Activated naive CD8-positive, alpha-beta T cell treated with anti-CD3 and anti-CD28 coated beads for 36 hours (primary cell): ENCODE measurements at regions not wholly inside any gene's neighbourhood (a gene's known extent, or its start where the extent isn't known, plus 50 kb on each side); places are given as distances from the start of the nearest gene placed in this dataset.

Experiments
- DNase-seq: peaks from one replicate; pipeline ENCODE4 v3.0.0; 2021
- H3K27ac Mint-ChIP-seq: one replicate; pipeline ENCODE4 v1.8.0; 2022; ENCODE audit warnings: mild to moderate bottlenecking, moderate library complexity, mixed read lengths
- H3K27me3 Mint-ChIP-seq: one replicate; pipeline ENCODE4 v1.8.0; 2022; ENCODE audit warnings: mild to moderate bottlenecking, mixed read lengths
- H3K36me3 Mint-ChIP-seq: one replicate; pipeline ENCODE4 v1.8.0; 2021; ENCODE audit warnings: mild to moderate bottlenecking, mixed read lengths
- H3K4me1 Mint-ChIP-seq: one replicate; pipeline ENCODE4 v1.8.0; 2021; ENCODE audit warnings: mixed read lengths
- H3K4me3 Mint-ChIP-seq: one replicate; pipeline ENCODE4 v1.8.0; 2022; ENCODE audit warnings: mild to moderate bottlenecking, moderate library complexity, mixed read lengths
- H3K9me3 Mint-ChIP-seq: one replicate; pipeline ENCODE4 v1.8.0; 2022; ENCODE audit warnings: mixed read lengths

DNA sequence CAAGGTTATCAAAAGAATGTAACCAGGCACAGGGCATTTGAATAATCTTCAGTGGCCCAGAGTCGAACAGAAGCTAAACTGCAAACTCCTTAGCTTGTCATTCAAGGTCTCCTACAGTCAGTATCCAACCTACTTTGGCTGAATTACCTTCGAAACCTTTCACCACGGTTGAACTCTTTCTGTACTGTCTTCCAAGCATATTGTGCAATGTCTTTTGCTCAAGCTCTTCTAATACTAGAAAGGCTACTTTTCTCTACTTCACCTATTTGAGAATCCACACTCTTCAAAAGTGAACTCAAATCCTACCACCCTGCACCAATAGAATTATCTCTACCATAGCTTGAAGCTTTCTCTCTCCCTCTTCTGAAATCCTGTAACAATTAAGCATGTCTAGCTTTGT is 142.9 kb downstream of the NR4A2 start:
- DNase-seq, result no peak
- no peaks in the 10 kb centered on the region for H3K9me3 Mint-ChIP-seq
- H3K36me3 Mint-ChIP-seq, result no peaks in the 10 kb centered on the region
- peaks cover 5% of the 10 kb centered on the region for H3K27me3 Mint-ChIP-seq
- no peak overlapping the region for H3K4me3 Mint-ChIP-seq
- H3K27ac Mint-ChIP-seq, result no peak overlapping the region
- H3K4me1 Mint-ChIP-seq, result peaks cover 5% of the 10 kb centered on the region

DNA sequence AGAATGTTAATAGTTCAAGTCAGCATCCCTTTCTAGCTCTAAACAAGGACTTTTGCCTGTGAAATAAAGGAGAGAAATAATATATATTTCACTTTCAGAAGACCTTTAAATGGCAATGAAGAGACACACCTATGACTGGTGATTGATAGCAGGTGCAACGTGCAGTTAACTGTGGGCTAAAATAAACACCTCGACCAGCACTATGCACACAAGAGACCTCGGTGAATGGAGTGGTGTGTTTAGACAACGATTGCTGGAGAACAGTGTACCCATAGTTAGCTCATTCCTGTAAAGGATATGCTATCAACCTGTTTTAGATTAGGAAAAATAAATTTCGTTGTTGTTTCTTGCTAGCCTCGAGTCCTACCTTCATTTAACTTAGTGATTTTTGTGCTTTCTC is 143.4 kb downstream of the NR4A2 start:
- peaks cover 6% of the 10 kb centered on the region for H3K27me3 Mint-ChIP-seq
- no peaks in the 10 kb centered on the region for H3K36me3 Mint-ChIP-seq
- no peak for DNase-seq
- H3K4me3 Mint-ChIP-seq, result no peak overlapping the region
- no peaks in the 10 kb centered on the region for H3K9me3 Mint-ChIP-seq
- H3K27ac Mint-ChIP-seq, result no peak overlapping the region
- H3K4me1 Mint-ChIP-seq, result peaks cover 5% of the 10 kb centered on the region

DNA sequence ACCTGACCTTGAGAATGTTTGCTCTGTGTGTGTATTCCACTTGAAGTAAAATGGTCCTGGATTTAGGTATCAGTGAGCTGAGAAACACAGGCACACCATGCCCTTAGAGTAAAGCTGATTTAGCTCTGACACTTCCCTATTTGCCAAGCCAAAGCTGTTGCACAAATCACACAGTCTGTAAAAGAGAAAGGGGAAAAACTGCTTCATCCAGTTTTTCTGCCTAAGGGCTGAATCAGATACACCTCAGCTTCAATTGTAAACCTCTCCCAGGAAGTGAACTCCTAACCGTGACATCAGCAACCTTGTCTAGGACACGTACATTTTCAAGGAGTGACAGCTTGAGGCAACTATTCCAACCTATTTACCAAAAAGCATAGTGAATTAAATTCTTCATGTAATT is 150.4 kb downstream of the NR4A2 start:
- no peaks in the 10 kb centered on the region for H3K9me3 Mint-ChIP-seq
- DNase-seq, result no peak
- H3K27me3 Mint-ChIP-seq, result peaks cover 16% of the 10 kb centered on the region
- H3K27ac Mint-ChIP-seq, result no peak overlapping the region
- no peaks in the 10 kb centered on the region for H3K4me1 Mint-ChIP-seq
- H3K36me3 Mint-ChIP-seq, result no peaks in the 10 kb centered on the region
- no peak overlapping the region for H3K4me3 Mint-ChIP-seq

DNA sequence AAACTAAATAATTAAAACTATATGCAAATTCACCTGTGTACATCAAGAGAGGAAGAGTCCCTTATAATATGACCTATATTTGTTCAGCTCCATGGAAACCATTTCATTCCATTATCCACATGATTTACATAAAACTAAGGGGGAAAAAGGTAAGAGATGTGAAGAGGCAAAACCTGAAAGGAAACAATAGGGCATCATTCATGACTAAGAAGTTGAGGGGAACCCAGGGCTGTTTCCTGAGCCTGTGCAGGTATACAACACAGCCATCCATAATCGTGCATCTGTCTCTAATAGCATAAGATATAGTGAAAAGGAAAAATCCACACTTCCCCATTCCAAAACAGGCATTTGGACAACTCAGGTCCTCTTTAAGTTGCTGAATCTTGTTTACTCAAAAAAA is 151.3 kb downstream of the NR4A2 start:
- Mint-ChIP-seq H3K4me3 (no peak overlapping the region), H3K4me1 (no peaks in the 10 kb centered on the region), H3K27me3 (peaks cover 16% of the 10 kb centered on the region), H3K27ac (no peak overlapping the region), H3K36me3 (no peaks in the 10 kb centered on the region), H3K9me3 (no peaks in the 10 kb centered on the region)
- no peak for DNase-seq

GRCh38 chr2:156177654-156178053 is 154.9 kb downstream of the NR4A2 start:
- Mint-ChIP-seq H3K27ac (no peak overlapping the region), H3K9me3 (no peaks in the 10 kb centered on the region), H3K4me1 (no peaks in the 10 kb centered on the region), H3K36me3 (no peaks in the 10 kb centered on the region), H3K4me3 (no peak overlapping the region), H3K27me3 (no peaks in the 10 kb centered on the region)
- DNase-seq, result no peak

DNA sequence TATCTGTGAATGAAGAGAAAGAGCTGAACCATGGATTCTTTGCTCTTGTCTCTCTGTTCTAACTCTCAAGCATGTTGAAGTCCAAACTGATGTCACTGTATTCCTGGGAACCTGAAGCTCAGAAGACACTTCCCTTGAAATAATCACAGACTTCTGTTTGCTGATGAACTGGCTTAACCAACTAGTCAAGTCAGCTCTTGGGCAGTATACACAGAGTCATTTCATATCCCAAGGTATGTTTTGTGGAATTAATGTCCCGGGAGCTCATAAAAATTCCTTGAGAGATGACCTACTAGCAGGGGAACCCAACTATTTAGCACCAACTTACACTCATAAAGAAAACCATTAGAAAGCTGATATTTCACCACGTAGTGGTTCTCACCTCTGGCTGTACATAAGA is 156.6 kb downstream of the NR4A2 start:
- no peaks in the 10 kb centered on the region for H3K9me3 Mint-ChIP-seq

GRCh38 chr2:156170929-156171328 is 161.6 kb downstream of the NR4A2 start:
- H3K27ac Mint-ChIP-seq, result no peak overlapping the region
- DNase-seq, result no peak
- no peaks in the 10 kb centered on the region for H3K9me3 Mint-ChIP-seq
- no peaks in the 10 kb centered on the region for H3K4me1 Mint-ChIP-seq
- peaks cover 10% of the 10 kb centered on the region for H3K27me3 Mint-ChIP-seq
- H3K4me3 Mint-ChIP-seq, result no peak overlapping the region
- H3K36me3 Mint-ChIP-seq, result no peaks in the 10 kb centered on the region

More for the DNA sequence above, 156.6 kb downstream of the NR4A2 start:
- Mint-ChIP-seq H3K27me3 (peaks cover 6% of the 10 kb centered on the region), H3K36me3 (no peaks in the 10 kb centered on the region), H3K4me1 (no peaks in the 10 kb centered on the region), H3K27ac (no peak overlapping the region), H3K4me3 (no peak overlapping the region)
- no peak for DNase-seq

DNA sequence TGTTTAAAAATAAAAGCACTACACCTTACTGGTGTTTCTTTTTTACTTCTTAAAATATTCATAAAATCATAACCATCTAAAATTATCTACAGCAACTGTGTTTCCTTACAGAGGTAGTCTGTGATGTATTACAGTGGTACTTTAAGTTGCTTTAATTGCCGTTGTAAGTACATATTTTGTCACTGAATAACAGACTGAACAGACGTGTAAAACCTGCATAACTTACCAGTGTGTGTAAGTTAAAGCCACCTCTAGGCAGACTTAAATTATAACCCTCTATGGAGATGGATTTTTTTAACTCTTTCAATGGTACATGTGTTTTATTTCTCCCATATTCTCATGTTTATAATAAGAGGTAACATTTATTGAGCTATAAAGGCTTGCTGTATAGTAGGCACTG is 166.8 kb downstream of the NR4A2 start:
- Mint-ChIP-seq H3K4me1 (no peaks in the 10 kb centered on the region), H3K4me3 (no peak overlapping the region), H3K9me3 (no peaks in the 10 kb centered on the region), H3K27me3 (peaks cover 9% of the 10 kb centered on the region), H3K36me3 (no peaks in the 10 kb centered on the region), H3K27ac (no peak overlapping the region)
- no peak for DNase-seq

DNA sequence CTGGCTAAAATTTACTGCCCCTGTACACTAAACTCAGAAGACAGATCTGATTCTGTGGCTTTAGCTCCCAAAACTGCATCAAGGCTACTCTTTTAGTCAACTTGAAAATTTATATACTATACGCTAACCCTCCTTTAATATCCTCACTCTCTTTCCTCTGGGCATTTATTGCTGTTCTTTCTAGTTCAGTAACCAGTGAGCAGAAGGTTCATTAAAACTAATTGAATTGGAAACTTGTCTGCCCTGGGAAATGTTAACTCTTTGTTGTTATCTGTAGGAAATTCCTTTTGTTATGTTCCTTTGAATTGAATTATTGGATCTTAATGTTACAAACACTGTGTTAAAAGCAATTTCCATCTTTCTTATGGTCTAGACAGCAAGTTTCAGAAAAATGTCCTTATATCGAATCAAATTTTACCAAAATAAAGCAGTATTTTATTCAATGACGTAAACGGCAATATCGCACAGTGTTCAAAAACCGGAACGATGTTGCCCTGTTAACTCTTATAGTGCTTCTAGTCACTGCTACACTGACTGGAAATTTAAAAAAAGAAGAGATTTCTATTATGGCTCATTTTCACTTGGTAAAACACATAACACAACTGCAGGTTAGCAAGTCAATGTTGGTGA is 168.3 kb downstream of the NR4A2 start:
- no peaks in the 10 kb centered on the region for H3K36me3 Mint-ChIP-seq
- peaks cover 9% of the 10 kb centered on the region for H3K27me3 Mint-ChIP-seq
- H3K4me3 Mint-ChIP-seq, result no peak overlapping the region
- H3K27ac Mint-ChIP-seq, result no peak overlapping the region
- H3K4me1 Mint-ChIP-seq, result no peaks in the 10 kb centered on the region
- no peak for DNase-seq
- no peaks in the 10 kb centered on the region for H3K9me3 Mint-ChIP-seq

DNA sequence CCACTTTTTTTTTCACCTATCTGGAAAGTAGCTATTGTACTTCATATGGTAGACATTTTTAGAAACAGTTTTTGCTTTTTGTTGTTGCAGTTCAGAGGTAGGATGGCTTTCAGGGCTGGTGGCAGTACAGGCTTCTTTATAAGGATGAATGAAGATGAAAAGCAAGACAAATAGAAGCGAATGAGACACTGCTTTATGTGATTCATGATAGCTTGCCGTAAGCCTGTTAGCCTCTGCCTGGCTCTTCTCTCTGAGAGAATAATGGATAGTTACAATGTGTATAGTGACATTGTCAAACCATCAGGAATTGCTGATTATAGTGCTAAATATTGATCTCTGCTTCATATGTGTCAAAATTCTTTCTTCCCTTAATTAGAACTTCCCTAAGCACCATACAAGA is 173.7 kb downstream of the NR4A2 start:
- Mint-ChIP-seq H3K4me3 (no peak overlapping the region), H3K4me1 (no peaks in the 10 kb centered on the region), H3K36me3 (no peaks in the 10 kb centered on the region), H3K27me3 (peaks cover 3% of the 10 kb centered on the region), H3K27ac (no peak overlapping the region), H3K9me3 (no peaks in the 10 kb centered on the region)
- DNase-seq, result no peak

DNA sequence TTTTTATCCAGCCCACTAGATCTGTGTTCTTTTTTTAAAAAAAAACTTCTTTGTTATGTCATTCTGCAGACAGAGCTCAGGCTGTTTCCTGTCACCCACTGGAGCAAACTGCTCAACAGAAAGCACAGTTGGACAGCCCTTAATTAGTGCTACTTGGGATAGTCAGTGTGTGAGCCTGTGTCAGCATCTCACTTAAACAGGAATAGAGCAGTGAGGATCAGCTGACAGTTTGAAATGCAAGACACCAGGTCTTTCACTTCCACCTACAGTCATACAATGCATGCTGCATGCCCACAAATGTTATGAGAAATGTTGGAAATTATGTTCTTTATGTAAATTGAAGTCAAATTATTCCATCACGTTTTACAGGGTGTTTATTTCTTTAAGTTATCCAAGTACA is 174.9 kb downstream of the NR4A2 start:
- Mint-ChIP-seq H3K27me3 (peaks cover 3% of the 10 kb centered on the region), H3K4me1 (no peaks in the 10 kb centered on the region), H3K36me3 (no peaks in the 10 kb centered on the region), H3K9me3 (no peaks in the 10 kb centered on the region), H3K4me3 (no peak overlapping the region), H3K27ac (no peak overlapping the region)
- no peak for DNase-seq

DNA sequence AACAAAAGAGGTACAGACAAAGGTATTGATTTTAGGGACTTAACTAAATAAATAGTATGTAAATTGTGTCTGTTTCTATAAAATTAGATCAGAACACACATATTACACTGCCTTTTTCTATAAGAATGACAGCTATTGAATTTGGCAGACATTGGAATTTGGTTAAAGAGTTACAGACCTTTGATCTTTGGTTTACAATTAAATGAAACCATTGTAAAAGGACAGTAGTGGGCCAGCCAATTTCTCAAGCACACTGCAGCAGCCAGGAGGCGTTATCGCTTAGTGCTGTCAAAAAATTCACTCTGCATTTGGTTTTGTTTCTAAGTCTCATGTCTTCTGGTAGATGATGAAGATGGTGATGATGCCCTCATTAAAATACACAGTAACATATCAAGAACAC is 175.9 kb downstream of the NR4A2 start:
- no peak overlapping the region for H3K4me3 Mint-ChIP-seq
- no peak for DNase-seq
- H3K27ac Mint-ChIP-seq, result no peak overlapping the region
- no peaks in the 10 kb centered on the region for H3K36me3 Mint-ChIP-seq
- no peaks in the 10 kb centered on the region for H3K4me1 Mint-ChIP-seq
- peaks cover 3% of the 10 kb centered on the region for H3K27me3 Mint-ChIP-seq
- no peaks in the 10 kb centered on the region for H3K9me3 Mint-ChIP-seq

DNA sequence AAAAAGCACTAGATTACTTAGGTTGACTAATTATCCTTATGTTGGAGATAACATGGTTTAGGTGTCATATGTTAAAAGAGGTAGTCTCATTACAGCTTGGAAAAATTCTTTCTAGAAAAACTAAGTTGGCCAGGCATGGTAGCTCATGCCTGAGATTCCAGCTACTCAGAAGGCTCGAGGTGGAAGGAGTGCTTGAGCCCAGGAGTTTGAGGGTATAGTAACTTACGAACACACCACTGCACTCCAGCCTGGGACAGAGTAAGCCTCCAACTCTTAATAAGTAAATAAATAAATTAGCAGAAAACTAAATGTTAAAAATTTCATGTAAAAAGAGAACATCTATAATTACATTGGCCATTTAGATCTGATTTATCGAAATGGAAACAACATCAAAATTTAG is 177.2 kb downstream of the NR4A2 start:
- H3K4me3 Mint-ChIP-seq, result no peak overlapping the region
- DNase-seq, result no peak
- H3K27me3 Mint-ChIP-seq, result peaks cover 7% of the 10 kb centered on the region
- no peaks in the 10 kb centered on the region for H3K4me1 Mint-ChIP-seq
- no peak overlapping the region for H3K27ac Mint-ChIP-seq
- no peaks in the 10 kb centered on the region for H3K9me3 Mint-ChIP-seq
- H3K36me3 Mint-ChIP-seq, result no peaks in the 10 kb centered on the region

DNA sequence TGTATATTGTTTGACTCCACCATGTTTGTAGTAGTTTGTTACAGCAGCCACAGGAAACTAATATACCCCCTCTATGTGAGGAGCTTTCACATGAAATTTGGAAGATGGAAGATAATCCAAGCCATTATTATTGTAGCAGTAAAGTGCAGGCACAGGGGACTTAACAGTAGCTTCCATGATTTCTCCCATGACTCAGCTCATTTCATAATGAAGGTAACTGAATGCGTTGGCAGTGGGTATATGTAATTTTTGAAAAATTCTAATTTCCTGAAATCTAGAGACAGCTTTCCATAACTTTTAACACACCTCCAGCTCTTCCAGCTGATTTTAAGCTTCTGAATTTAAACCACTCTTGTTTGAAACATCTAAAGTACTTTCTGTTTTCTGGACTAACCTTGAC is 181.2 kb downstream of the NR4A2 start:
- H3K36me3 Mint-ChIP-seq, result no peaks in the 10 kb centered on the region
- peaks cover 7% of the 10 kb centered on the region for H3K27me3 Mint-ChIP-seq
- H3K27ac Mint-ChIP-seq, result no peak overlapping the region
- no peak overlapping the region for H3K4me3 Mint-ChIP-seq
- no peak for DNase-seq
- H3K9me3 Mint-ChIP-seq, result no peaks in the 10 kb centered on the region
- H3K4me1 Mint-ChIP-seq, result no peaks in the 10 kb centered on the region

DNA sequence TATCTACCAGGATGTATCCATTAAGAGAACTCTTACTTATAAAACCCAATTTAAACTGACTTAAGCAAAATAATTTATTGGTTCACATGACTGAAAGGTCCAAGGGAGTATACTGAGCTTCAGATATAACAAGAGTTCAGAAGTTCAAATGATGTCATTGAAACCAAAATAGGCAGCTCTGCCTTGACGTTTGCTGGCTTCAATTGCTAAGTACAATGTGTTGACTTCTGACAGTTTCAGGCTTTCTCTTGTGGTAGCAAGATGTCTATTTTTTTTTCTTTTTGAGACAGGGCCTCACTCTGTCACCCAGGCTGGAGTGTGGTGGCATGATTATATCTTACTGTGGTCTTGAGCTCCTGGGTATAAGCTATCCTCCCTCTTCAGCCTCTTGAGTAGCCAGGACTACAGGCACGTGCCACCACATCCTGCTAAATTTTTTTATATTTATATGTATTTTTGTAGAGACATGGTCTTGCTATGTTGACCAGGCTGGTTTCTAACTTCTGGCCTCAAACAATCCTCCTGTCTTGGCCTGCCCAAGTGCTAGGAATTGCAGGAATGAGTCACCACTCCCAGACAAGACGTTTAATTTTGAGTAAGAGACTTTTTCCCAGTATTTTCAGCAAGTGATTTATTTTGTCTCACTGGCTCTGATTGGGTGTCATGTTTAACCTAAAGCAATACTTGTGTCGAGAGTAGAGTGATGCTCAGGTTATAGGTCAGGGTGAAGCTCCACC is 184.8 kb downstream of the NR4A2 start:
- H3K4me1 Mint-ChIP-seq, result no peaks in the 10 kb centered on the region
- no peaks in the 10 kb centered on the region for H3K36me3 Mint-ChIP-seq
- no peak overlapping the region for H3K4me3 Mint-ChIP-seq
- no peaks in the 10 kb centered on the region for H3K9me3 Mint-ChIP-seq
- no peak overlapping the region for H3K27ac Mint-ChIP-seq
- no peak for DNase-seq
- H3K27me3 Mint-ChIP-seq, result peaks cover 4% of the 10 kb centered on the region

GRCh38 chr2:156145976-156146375 is 186.5 kb downstream of the NR4A2 start:
- no peaks in the 10 kb centered on the region for H3K4me1 Mint-ChIP-seq
- H3K4me3 Mint-ChIP-seq, result no peak overlapping the region
- H3K9me3 Mint-ChIP-seq, result no peaks in the 10 kb centered on the region
- no peaks in the 10 kb centered on the region for H3K36me3 Mint-ChIP-seq
- no peak for DNase-seq
- peaks cover 3% of the 10 kb centered on the region for H3K27me3 Mint-ChIP-seq
- no peak overlapping the region for H3K27ac Mint-ChIP-seq
